Esophagus squamous epithelium (tissue), 5 donors: ENCODE measurements at regions not wholly inside any gene's neighbourhood (a gene's known extent, or its start where the extent isn't known, plus 50 kb on each side); places are given as distances from the start of the nearest gene placed in this dataset.
A peak's percentile ranks its signal among the peaks of the same experiment; 100 is the strongest.
"Not testable (repeated sequence)": the region's sequence is repeated elsewhere in the genome, so short reads cannot be mapped to it uniquely, and the experiment has no call there.

Source experiments
- DNase-seq: peaks from one replicate; lab custom pipeline; 2025; lab: John Stamatoyannopoulos, UW
- H3K27ac ChIP-seq, 4 donors: fragments of 200-600 bp; sonication (generic); one replicate each; pipeline ENCODE4 v1.5.1; 2016 to 2019; ENCODE audit warnings: mild to moderate bottlenecking in 1 of 4
- H3K27me3 ChIP-seq, 4 donors: fragments of 200-600 bp; sonication (generic); 1 replicate in 3 of 4; 2 replicates in 1 of 4; pipeline versions ENCODE4 v1.5.1 to v1.6.0; 2017 to 2021; ENCODE audit warnings: antibody characterized with exemption in 1 of 4
- H3K36me3 ChIP-seq, 3 donors: fragments of 200-600 bp; sonication (generic); one replicate each; pipeline ENCODE4 v1.5.1; 2016 to 2019
- H3K4me1 ChIP-seq, 3 donors: fragments of 200-600 bp; sonication (generic); one replicate each; pipeline ENCODE4 v1.5.1; 2017 to 2019
- H3K4me3 ChIP-seq, 4 donors: fragments of 200-600 bp; sonication (generic); 1 replicate in 3 of 4; 2 replicates in 1 of 4; pipeline ENCODE4 v1.5.1; 2016 to 2019; ENCODE audit warnings: mild to moderate bottlenecking in 2 of 4, moderate library complexity in 1 of 4
- H3K9me3 ChIP-seq, 3 donors: fragments of 200-600 bp; sonication (generic); one replicate each; pipeline ENCODE4 v1.5.1; 2016 to 2019
- POLR2A ChIP-seq, 4 donors: fragments of 450-650 bp; IDR thresholded peaks; one replicate each; pipeline ENCODE4 v1.6.1; 2017; ENCODE audit warnings: antibody characterized with exemption in 4 of 4, mild to moderate bottlenecking in 4 of 4, moderate library complexity in 3 of 4
- WGBS, 2 donors: methylation state at CpG; one replicate each; pipeline ENCODE4 v1.1.5; 2018; 5-methylcytosine and 5-hydroxymethylcytosine counted together
- intact Hi-C: fragments of 100-400 bp; cut with DNase I; formaldehyde crosslinking; loops from one replicate; pipeline ENCODE4 v1.15.0; 2022
- TF ChIP-seq, protein P1 (sequence below), 6 experiments: fragments of 450-650 bp in 4 of 6; fragments of 200-600 bp in 2 of 6; sonication (generic) in 2 of 6; IDR thresholded peaks; one replicate each; pipeline ENCODE4 v1.5.1; 2016 to 2019; ENCODE audit warnings: antibody characterized with exemption in 6 of 6, mild to moderate bottlenecking in 4 of 6, moderate library complexity in 4 of 6
- donor health status: DM: yes; HTN: yes; CAD: no.

DNA sequence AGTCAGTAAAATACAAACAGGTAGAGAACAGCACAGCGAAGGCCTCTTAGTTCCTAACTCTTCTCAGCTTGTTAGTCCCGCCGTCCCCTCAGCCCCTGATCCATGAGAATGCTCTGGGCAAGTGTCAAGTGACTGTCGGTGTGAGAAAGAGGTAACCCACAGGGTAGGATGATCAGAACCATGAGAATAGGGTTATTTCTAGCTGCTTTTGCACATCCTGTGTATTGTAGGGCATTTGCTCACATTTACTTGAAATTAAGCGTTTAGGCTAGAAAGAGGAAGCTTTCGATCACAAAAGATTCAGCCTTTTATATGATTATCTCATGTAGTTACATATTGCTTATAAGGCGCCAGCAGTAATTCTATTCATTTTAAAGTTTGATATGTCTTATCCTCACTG, 103.0 kb upstream of the PDE10A start:
- intact Hi-C loops, result no loop called here
- H3K27ac ChIP-seq, result peak overlapping the region in 3 of 4 donors; percentile 6 to 28 (median 22)
- WGBS, 2 donors, result 71 to 73% methylated on average over 7 of the region's 7 CpGs

DNA sequence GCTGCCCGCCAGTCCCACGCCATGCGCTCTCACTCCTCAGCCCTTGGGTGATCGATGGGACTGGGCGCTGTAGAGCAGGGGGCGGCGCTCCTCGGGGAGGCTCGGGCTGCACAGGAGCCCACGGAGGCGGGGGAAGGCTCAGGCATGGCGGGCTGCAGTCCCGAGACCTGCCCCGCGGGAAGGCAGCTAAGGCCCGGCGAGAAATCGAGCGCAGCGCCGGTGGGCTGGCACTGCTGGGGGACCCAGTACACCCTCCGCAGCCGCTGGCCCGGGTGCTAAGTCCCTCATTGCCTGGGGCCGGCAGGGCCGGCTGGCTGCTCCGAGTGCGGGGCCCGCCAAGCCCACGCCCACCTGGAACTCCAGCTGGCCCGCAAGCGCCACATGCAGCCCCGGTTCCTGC, 102.2 kb upstream of the PDE10A start:
- no CpG with 5 or more reads among the region's 33 CpGs for WGBS, 2 donors
- H3K27ac ChIP-seq, H3K9me3 ChIP-seq, H3K36me3 ChIP-seq, H3K4me3 ChIP-seq, H3K4me1 ChIP-seq, intact Hi-C loops, H3K27me3 ChIP-seq, DNase-seq: not testable (repeated sequence)

More for the DNA sequence above, 103.0 kb upstream of the PDE10A start:
- H3K36me3 ChIP-seq, result no peaks in the 10 kb centered on the region
- H3K27me3 ChIP-seq, result no peaks in the 10 kb centered on the region
- no peaks in the 10 kb centered on the region for H3K4me1 ChIP-seq
- H3K4me3 ChIP-seq, result no peak overlapping the region
- DNase-seq, result no peak
- no peaks in the 10 kb centered on the region for H3K9me3 ChIP-seq
- TF ChIP-seq, protein P1, sequence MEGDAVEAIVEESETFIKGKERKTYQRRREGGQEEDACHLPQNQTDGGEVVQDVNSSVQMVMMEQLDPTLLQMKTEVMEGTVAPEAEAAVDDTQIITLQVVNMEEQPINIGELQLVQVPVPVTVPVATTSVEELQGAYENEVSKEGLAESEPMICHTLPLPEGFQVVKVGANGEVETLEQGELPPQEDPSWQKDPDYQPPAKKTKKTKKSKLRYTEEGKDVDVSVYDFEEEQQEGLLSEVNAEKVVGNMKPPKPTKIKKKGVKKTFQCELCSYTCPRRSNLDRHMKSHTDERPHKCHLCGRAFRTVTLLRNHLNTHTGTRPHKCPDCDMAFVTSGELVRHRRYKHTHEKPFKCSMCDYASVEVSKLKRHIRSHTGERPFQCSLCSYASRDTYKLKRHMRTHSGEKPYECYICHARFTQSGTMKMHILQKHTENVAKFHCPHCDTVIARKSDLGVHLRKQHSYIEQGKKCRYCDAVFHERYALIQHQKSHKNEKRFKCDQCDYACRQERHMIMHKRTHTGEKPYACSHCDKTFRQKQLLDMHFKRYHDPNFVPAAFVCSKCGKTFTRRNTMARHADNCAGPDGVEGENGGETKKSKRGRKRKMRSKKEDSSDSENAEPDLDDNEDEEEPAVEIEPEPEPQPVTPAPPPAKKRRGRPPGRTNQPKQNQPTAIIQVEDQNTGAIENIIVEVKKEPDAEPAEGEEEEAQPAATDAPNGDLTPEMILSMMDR (IDR thresholded peaks at IDR 0.05), result no peak
- TF ChIP-seq POLR2A (IDR thresholded peaks at IDR 0.05), result no peak

DNA sequence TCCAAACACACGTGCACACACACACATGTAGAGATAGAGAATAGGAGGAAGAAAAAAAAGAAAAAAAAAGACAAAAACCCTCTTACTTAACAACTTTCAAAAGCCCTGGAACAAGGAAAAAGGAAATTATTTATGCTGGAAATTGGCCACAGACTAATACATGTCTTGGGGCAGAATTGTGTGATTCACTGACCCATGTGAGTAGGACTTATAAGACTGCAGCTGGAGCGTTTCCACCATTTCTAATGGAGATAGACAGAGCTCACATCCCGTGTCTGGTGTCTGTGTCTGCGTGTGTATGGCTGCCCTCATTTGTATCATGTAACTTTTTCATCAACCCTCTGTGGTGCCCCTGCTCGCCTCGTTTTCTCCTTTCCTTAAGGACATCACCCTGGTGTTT, 99.8 kb upstream of the PDE10A start:
- Histone ChIP-seq H3K4me3 (no peak overlapping the region), H3K27ac (no peak overlapping the region), H3K36me3 (no peaks in the 10 kb centered on the region), H3K4me1 (no peaks in the 10 kb centered on the region), H3K27me3 (no peaks in the 10 kb centered on the region), H3K9me3 (no peaks in the 10 kb centered on the region)
- no peak for DNase-seq
- intact Hi-C loops, result no loop called here
- 41 to 58% methylated on average over 6 of the region's 6 CpGs for WGBS, 2 donors
- TF ChIP-seq POLR2A (IDR thresholded peaks at IDR 0.05), result no peak
- TF ChIP-seq, protein P1 (IDR thresholded peaks at IDR 0.05), result no peak

DNA sequence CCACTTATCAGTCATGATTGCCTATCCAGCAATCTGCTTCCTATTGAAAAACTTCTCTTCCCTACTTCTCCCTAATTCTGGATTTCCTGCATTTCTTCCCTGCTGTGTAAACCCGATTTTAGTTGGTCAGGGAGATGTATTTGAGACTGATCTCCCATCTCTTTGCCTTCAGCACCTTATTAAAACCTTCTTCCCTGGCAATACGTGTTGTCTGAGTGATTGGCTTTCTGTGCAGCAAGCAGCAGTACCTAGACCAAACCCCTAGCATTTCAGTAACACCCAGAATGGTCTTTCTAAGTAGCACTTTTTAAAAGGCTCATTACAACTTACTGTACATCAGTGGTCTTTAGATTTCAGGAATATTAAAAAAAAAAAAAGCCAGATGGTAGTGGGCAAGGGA, 99.1 kb upstream of the PDE10A start:
- Histone ChIP-seq H3K9me3 (no peaks in the 10 kb centered on the region), H3K4me3 (no peak overlapping the region), H3K4me1 (no peaks in the 10 kb centered on the region), H3K36me3 (no peaks in the 10 kb centered on the region), H3K27me3 (no peaks in the 10 kb centered on the region), H3K27ac (no peak overlapping the region)
- no peak for DNase-seq
- intact Hi-C loops, result no loop called here
- TF ChIP-seq POLR2A (IDR thresholded peaks at IDR 0.05), result no peak
- TF ChIP-seq, protein P1 (IDR thresholded peaks at IDR 0.05), result no peak
- 61 to 71% methylated on average over 2 of the region's 2 CpGs for WGBS, 2 donors

DNA sequence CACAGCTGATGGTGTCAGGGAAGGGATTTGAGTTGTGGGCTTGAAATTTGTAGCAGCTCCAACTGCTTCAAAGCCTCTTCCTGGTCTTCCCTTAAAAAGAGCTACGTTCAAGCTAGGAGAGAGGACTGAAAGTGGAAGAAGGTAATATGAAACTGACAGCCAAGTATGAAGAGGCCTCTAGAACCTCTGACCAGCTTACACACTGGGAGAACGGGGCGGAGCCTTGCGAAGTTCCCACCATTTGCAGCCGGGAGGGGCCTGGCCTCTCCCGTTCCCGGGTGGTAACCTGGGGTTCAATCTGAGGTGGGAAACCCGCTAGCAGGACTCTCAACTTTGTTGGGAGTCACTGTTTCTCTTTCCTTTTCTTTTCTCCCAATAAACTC, 97.8 kb upstream of the PDE10A start:
- DNase-seq, result no peak
- intact Hi-C loops, result no loop called here
- TF ChIP-seq, protein P1 (IDR thresholded peaks at IDR 0.05), result no peak
- TF ChIP-seq POLR2A (IDR thresholded peaks at IDR 0.05), result no peak
- no peak overlapping the region for H3K4me3 ChIP-seq
- H3K36me3 ChIP-seq, result no peaks in the 10 kb centered on the region
- no peak overlapping the region for H3K27ac ChIP-seq
- H3K9me3 ChIP-seq, result no peaks in the 10 kb centered on the region
- no peaks in the 10 kb centered on the region for H3K4me1 ChIP-seq
- 91 to 93% methylated on average over 8 of the region's 8 CpGs for WGBS, 2 donors
- H3K27me3 ChIP-seq, result no peaks in the 10 kb centered on the region

DNA sequence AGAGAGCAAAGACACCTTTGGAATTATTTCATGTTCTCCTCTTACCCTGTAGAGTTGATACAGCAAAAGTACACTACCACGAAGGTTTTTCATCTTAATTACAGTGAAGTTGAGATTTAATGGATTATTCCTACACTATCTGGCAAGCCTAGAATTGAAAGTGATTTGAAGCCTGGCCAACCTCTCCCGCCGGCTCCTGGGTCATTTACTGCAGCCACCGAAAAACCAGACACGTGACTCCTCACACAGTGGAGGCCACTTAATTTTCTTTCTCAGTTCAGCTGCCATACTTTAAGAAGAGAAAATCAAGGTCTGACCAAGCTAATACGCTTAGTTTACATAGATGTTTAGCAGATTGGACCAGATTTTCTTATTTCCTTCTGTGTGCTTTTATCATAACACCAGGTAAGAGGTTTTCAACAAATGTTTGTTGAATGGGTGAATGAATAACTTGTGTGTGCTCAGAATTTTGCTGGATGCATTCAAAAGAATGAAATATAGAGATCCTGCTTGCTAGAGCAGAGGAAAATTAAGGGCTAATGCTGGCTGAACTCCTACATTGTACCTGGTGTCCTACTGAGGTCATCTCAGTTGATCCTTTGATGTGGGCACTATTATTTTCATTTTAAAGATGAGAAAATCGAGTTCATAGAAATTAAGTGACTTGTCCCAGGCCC, 97.2 kb upstream of the PDE10A start:
- H3K9me3 ChIP-seq, result no peaks in the 10 kb centered on the region
- DNase-seq, result no peak
- no peaks in the 10 kb centered on the region for H3K4me1 ChIP-seq
- no peak overlapping the region for H3K4me3 ChIP-seq
- H3K27me3 ChIP-seq, result no peaks in the 10 kb centered on the region
- no peak overlapping the region for H3K27ac ChIP-seq
- WGBS, 2 donors, result 76 to 79% methylated on average over 7 of the region's 7 CpGs
- TF ChIP-seq POLR2A (IDR thresholded peaks at IDR 0.05), result no peak
- TF ChIP-seq, protein P1 (IDR thresholded peaks at IDR 0.05), result no peak
- intact Hi-C loops, result no loop called here
- H3K36me3 ChIP-seq, result no peaks in the 10 kb centered on the region
